ENCODE measurements at regions not wholly inside any gene's neighbourhood (a gene's known extent, or its start where the extent isn't known, plus 50 kb on each side); places are given as distances from the start of the nearest gene placed in this dataset.
A peak's percentile ranks its signal among the peaks of the same experiment; 100 is the strongest.

DNA sequence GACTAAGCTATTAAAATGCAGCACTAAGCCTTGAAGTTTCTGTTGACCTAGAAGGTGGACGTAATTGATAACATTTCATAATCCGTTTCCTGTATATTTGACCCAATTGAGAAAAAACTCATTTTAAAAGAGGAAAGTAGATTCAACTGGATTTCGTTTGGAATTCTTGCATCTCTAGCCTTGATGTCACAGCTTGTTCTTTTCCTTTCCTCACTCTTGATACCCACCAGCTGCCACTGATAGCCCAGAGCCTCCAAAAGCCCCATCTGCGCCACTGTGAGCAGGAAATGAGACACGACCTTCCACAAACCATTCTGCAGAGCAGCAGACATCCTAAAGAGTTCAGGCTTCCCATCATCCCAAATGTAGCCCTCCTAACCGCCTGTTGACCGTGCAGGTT is 61.8 kb downstream of the FOXB1 start:
- intact Hi-C loops (cut with DNase I; ENCODE audit: low total_unique reads), result no loop called here
- DNase-seq, result no peak
- no peak overlapping the region for H3K4me3 ChIP-seq
- no peaks in the 10 kb centered on the region for H3K27me3 ChIP-seq
- 54 to 64% (median 58%) methylated on average over 7 of the region's 7 CpGs for WGBS, 5 donors
- no peaks in the 10 kb centered on the region for H3K36me3 ChIP-seq
- peaks cover 8 to 22% (median 21%) of the 10 kb centered on the region in 4 donors for H3K9me3 ChIP-seq
- TF ChIP-seq EP300 (IDR thresholded peaks at IDR 0.05) (no peak), POLR2A (IDR thresholded peaks at IDR 0.05) (no peak), POLR2AphosphoS5 (IDR thresholded peaks at IDR 0.05) (no peak)
- TF ChIP-seq, protein P1, sequence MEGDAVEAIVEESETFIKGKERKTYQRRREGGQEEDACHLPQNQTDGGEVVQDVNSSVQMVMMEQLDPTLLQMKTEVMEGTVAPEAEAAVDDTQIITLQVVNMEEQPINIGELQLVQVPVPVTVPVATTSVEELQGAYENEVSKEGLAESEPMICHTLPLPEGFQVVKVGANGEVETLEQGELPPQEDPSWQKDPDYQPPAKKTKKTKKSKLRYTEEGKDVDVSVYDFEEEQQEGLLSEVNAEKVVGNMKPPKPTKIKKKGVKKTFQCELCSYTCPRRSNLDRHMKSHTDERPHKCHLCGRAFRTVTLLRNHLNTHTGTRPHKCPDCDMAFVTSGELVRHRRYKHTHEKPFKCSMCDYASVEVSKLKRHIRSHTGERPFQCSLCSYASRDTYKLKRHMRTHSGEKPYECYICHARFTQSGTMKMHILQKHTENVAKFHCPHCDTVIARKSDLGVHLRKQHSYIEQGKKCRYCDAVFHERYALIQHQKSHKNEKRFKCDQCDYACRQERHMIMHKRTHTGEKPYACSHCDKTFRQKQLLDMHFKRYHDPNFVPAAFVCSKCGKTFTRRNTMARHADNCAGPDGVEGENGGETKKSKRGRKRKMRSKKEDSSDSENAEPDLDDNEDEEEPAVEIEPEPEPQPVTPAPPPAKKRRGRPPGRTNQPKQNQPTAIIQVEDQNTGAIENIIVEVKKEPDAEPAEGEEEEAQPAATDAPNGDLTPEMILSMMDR (IDR thresholded peaks at IDR 0.05), result no peak
- H3K4me1 ChIP-seq, result no peaks in the 10 kb centered on the region
- no peak overlapping the region for H3K27ac ChIP-seq

DNA sequence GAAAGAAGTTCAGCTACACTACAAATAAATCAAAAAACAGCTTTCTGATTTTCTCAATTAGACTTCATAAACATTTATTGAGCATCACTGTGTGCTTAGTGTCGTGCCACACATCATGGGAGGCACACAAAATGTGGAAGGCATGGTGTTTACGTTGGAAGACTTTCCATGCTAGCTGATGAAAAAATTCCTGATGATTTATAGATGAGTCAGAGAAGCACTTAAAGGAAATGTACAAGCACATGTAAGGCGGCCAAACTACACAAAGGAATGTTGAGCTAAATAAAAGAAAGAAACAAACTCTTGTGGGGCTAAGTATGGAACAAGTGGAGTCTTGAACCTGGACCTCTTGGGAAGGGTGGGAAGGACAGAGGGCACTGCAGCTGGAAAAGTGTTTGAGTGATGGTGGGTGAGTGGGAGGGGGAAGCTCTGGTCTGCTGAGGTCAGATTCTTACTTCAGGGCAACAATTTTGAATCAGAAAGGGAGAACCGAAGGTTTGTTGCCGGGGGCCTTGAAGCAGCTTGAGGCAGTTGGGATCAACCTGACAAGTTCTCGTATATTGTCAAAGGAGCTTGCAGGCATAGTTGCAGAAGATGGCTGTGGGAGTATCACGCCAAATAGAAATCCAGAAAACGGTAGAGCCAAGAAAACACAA is 66.9 kb downstream of the FOXB1 start:
- no peaks in the 10 kb centered on the region for H3K36me3 ChIP-seq
- no peak overlapping the region for H3K27ac ChIP-seq
- H3K27me3 ChIP-seq, result no peaks in the 10 kb centered on the region
- no peak overlapping the region for H3K4me3 ChIP-seq
- peaks cover 0 to 7% (median 3%) of the 10 kb centered on the region in 4 donors for H3K4me1 ChIP-seq
- 67 to 80% (median 71%) methylated on average over 8 of the region's 8 CpGs for WGBS, 5 donors
- no peak for TF ChIP-seq EP300 (IDR thresholded peaks at IDR 0.05)
- TF ChIP-seq, protein P1 (IDR thresholded peaks at IDR 0.05), result no peak
- no peak for TF ChIP-seq POLR2AphosphoS5 (IDR thresholded peaks at IDR 0.05)
- TF ChIP-seq POLR2A (IDR thresholded peaks at IDR 0.05), result no peak
- intact Hi-C loops (cut with DNase I; ENCODE audit: low total_unique reads), result no loop called here
- no peaks in the 10 kb centered on the region for H3K9me3 ChIP-seq
- peak in 1 of 2 donors; percentile 11 for DNase-seq

DNA sequence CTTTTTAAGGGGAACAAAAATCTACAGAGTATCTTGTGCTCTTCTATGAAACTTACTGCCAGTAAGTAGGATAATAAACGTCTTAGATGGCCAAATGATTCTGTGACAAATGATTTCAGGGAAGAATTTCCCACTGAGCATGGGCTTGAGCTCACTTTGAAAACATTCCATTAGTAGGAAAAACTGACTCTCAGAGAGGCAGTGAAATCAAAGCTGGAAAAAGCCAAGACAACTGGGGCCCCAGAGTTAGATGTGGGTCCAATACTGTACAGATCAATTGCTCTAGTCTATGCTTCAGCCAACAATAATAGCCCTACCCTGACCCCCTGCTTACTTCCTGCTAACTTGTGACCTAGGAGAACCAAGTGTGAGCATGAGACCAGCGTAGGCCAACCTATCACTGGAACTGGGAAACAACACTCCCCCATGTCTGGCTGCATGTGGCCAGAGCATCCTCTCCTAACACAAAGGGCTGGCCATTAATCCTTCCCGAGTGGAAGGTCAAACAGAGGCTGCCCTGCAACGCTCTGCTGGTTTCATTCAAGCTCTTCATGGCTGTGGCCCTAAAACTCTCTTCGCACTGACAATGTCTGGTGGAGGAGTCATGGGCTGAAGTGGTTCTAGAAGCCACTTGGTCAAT is 68.8 kb downstream of the FOXB1 start:
- TF ChIP-seq POLR2A (IDR thresholded peaks at IDR 0.05) (no peak), EP300 (IDR thresholded peaks at IDR 0.05) (no peak), POLR2AphosphoS5 (IDR thresholded peaks at IDR 0.05) (no peak)
- TF ChIP-seq, protein P1 (IDR thresholded peaks at IDR 0.05), result no peak
- H3K4me1 ChIP-seq, result peaks cover 0 to 7% (median 3%) of the 10 kb centered on the region in 4 donors
- H3K9me3 ChIP-seq, result no peaks in the 10 kb centered on the region
- intact Hi-C loops (cut with DNase I; ENCODE audit: low total_unique reads), result no loop called here
- no peaks in the 10 kb centered on the region for H3K27me3 ChIP-seq
- H3K36me3 ChIP-seq, result no peaks in the 10 kb centered on the region
- WGBS, 5 donors, result 76 to 85% (median 80%) methylated on average over 5 of the region's 5 CpGs
- no peak overlapping the region for H3K27ac ChIP-seq
- H3K4me3 ChIP-seq, result no peak overlapping the region
- no peak for DNase-seq

DNA sequence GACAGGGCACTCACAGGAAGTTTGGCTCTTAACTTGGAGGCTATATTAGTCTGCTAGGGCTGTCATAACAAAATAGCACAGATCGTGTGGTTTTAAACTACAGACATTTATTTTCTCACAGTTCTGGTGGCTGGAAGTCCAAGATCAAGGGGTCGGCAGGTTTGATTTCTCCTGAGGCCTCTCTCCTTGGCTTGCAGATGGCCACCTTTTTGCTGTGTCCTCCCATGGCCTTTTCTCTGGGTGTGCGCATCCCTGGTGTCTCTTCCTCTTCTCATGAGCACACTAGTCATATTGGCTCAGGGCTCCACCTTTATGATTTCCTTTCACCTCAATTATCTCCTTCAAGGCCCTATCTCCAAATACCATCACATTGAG is 69.3 kb downstream of the FOXB1 start:
- 83 to 96% (median 91%) methylated on average over 3 of the region's 3 CpGs for WGBS, 5 donors
- Histone ChIP-seq H3K27ac (no peak overlapping the region), H3K9me3 (no peaks in the 10 kb centered on the region), H3K4me1 (peaks cover 0 to 7% (median 3%) of the 10 kb centered on the region in 4 donors), H3K36me3 (no peaks in the 10 kb centered on the region), H3K27me3 (no peaks in the 10 kb centered on the region), H3K4me3 (no peak overlapping the region)
- no peak for DNase-seq
- intact Hi-C loops (cut with DNase I; ENCODE audit: low total_unique reads), result no loop called here
- no peak for TF ChIP-seq POLR2A (IDR thresholded peaks at IDR 0.05)
- no peak for TF ChIP-seq POLR2AphosphoS5 (IDR thresholded peaks at IDR 0.05)

All from stomach (tissue), 8 donors.